ENCODE measurements at regions not wholly inside any gene's neighbourhood (a gene's known extent, or its start where the extent isn't known, plus 50 kb on each side); places are given as distances from the start of the nearest gene placed in this dataset.
"Not testable (repeated sequence)": the region's sequence is repeated elsewhere in the genome, so short reads cannot be mapped to it uniquely, and the experiment has no call there.

GRCh38 chr19:22498831-22499430 is 76.8 kb upstream of the ZNF98 start:
- CTCF ChIA-PET (ENCODE audit: low intra/inter-chr PET ratio, low total read pairs); H3K36me3 ChIP-seq (replicated peaks in 1 of 2; ENCODE audit: control insufficient read depth in 1 of 2, insufficient read depth in 2 of 2, low read length in 2 of 2); H3K4me3 ChIP-seq (replicated peaks in 1 of 3; ENCODE audit: insufficient read depth in 1 of 3, low read depth in 2 of 3, low read length in 3 of 3); H3K27me3 ChIP-seq (ENCODE audit: control insufficient read depth in 1 of 2, insufficient read depth in 2 of 2, low read length in 2 of 2); H3K4me1 ChIP-seq (ENCODE audit: insufficient read depth, low read length); intact Hi-C loops (cut with micrococcal nuclease; ENCODE audit: unreplicated experiment); H2AFZ ChIP-seq (ENCODE audit: low read length); ATAC-seq; H3K79me2 ChIP-seq (ENCODE audit: insufficient read depth, low read length); POLR2A ChIA-PET; in situ Hi-C loops (cut with HindIII; ENCODE audit: extremely low pct_ligation_motif_present, low pct_unique_long_range_greater_than_20kb); H4K20me1 ChIP-seq (ENCODE audit: insufficient read depth, low read length); FAIRE-seq; H3K9ac ChIP-seq (ENCODE audit: insufficient read depth, low read depth, low read length); BruUV-seq (replicated peaks); DNase-seq (ENCODE audit: low spot score); H3K27ac ChIP-seq (ENCODE audit: extremely low read length, insufficient read depth, low read length); H3K4me2 ChIP-seq (ENCODE audit: low read depth, low read length): not testable (repeated sequence)
- WGBS (ENCODE audit: low lambda C conversion rate): no CpG with 5 or more reads among the region's 34 CpGs
- H3K9me3 ChIP-seq (ENCODE audit: low read length): peaks cover 84% of the 10 kb centered on the region

GRCh38 chr19:22491746-22492145 is 69.6 kb upstream of the ZNF98 start:
- ChIA-PET CTCF (ENCODE audit: low intra/inter-chr PET ratio, low total read pairs) (no interaction called here), POLR2A (no interaction called here)
- Histone ChIP-seq H3K9me3 (ENCODE audit: low read length) (peaks cover 96% of the 10 kb centered on the region), H3K9ac (ENCODE audit: insufficient read depth, low read depth, low read length) (no peak overlapping the region), H3K4me1 (ENCODE audit: insufficient read depth, low read length) (no peaks in the 10 kb centered on the region), H3K4me2 (ENCODE audit: low read depth, low read length) (no peak overlapping the region), H3K4me3 (replicated peaks in 1 of 3; ENCODE audit: insufficient read depth in 1 of 3, low read depth in 2 of 3, low read length in 3 of 3) (no peak overlapping the region), H3K79me2 (ENCODE audit: insufficient read depth, low read length) (no peaks in the 10 kb centered on the region), H3K27ac (ENCODE audit: extremely low read length, insufficient read depth, low read length) (no peak overlapping the region), H2AFZ (ENCODE audit: low read length) (no peak overlapping the region), H3K36me3 (replicated peaks in 1 of 2; ENCODE audit: control insufficient read depth in 1 of 2, insufficient read depth in 2 of 2, low read length in 2 of 2) (no peaks in the 10 kb centered on the region), H3K27me3 (ENCODE audit: control insufficient read depth in 1 of 2, insufficient read depth in 2 of 2, low read length in 2 of 2) (no peaks in the 10 kb centered on the region), H4K20me1 (ENCODE audit: insufficient read depth, low read length) (no peaks in the 10 kb centered on the region)
- intact Hi-C loops (cut with micrococcal nuclease; ENCODE audit: unreplicated experiment): no loop called here
- no peak for ATAC-seq
- BruUV-seq (replicated peaks): no TSS peak
- WGBS (ENCODE audit: low lambda C conversion rate): 4% methylated on average over 2 of the region's 2 CpGs
- in situ Hi-C loops (cut with HindIII; ENCODE audit: extremely low pct_ligation_motif_present, low pct_unique_long_range_greater_than_20kb): no loop called here
- no peak for DNase-seq (ENCODE audit: low spot score)
- FAIRE-seq: no peak
- TF ChIP-seq ZBTB49 (CRISPR knock-in tag; IDR thresholded peaks at IDR 0.05; ENCODE audit: borderline replicate concordance) (no peak), MIER3 (CRISPR knock-in tag; IDR thresholded peaks at IDR 0.05; ENCODE audit: borderline replicate concordance) (no peak), ZNF280D (CRISPR knock-in tag; IDR thresholded peaks at IDR 0.05) (no peak), ZNF839 (CRISPR knock-in tag; IDR thresholded peaks at IDR 0.05; ENCODE audit: borderline replicate concordance) (no peak), ZFP41 (CRISPR knock-in tag; IDR thresholded peaks at IDR 0.05; ENCODE audit: borderline replicate concordance) (no peak), ZNF609 (CRISPR knock-in tag; IDR thresholded peaks at IDR 0.05; ENCODE audit: borderline replicate concordance) (no peak), ZNF12 (CRISPR knock-in tag; IDR thresholded peaks at IDR 0.05) (no peak)
